NOMO-1 treated with DMSO at 0.1 percent for 48 hours (cell line): ENCODE measurements at regions not wholly inside any gene's neighbourhood (a gene's known extent, or its start where the extent isn't known, plus 50 kb on each side); places are given as distances from the start of the nearest gene placed in this dataset.
A peak's percentile ranks its signal among the peaks of the same experiment; 100 is the strongest.

Experiments used
- DNase-seq: peaks from one replicate; lab custom pipeline; 2025; ENCODE audit not compliant: unreplicated experiment; lab: John Stamatoyannopoulos, UW

DNA sequence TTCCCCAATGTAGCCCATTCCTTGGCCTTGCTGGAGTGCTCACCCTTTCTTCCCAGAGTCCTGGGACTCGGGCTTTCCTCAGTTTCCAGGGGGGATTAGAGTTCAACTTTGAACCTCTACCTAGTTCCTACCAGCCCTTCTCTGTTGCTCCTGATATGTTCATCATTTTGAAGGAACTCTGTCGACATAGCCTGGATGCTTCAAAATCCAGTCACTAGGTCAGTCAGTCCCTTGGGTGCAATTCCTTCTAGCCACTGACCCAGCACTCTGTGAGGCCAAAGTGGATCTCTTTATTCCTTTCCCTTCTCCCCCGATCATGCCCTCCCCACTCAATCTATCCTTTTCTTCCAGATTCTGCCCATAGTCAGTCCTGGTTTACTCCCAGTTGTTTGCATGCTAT lies 72.3 kb upstream of the TMCC3 start:
- no peak for DNase-seq

DNA sequence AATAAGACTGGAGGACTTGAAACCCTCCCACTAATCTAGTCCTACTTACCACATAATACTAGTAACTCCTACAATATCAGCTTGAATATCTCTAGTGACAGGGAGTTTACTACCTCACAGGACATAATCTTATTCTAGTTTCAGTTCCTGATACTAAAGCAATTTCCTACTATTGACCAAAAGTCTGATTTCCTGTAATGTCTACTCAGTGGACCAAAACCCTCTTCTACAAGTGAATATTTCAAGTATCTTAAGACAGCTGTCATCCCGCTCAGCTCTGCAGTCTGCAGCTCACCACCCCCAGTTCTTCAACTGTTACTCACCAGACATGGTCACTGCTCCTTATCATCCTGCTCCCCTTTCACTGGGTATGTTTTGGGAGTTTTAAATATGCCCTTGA lies 70.8 kb upstream of the TMCC3 start:
- peak; percentile 82 for DNase-seq

DNA sequence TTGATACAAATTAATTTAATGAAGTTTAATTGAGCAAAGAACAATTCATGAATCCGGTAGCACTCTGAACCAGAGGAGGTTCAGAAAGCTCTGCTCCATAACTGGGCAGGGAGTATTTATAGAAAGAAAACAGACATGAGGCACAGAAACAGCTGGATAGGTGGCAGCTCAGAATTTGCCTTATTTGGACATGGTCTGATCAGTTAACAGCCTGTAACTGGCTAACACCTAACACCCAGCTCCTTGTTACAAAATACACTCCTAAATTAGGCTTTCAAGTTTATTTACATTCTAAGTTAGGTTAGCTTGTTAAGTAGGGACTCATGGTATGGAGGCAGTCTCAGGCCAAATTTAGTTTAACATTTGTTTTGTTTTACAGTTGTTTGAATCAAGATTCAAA lies 67.8 kb upstream of the TMCC3 start:
- DNase-seq = peak; percentile 35

DNA sequence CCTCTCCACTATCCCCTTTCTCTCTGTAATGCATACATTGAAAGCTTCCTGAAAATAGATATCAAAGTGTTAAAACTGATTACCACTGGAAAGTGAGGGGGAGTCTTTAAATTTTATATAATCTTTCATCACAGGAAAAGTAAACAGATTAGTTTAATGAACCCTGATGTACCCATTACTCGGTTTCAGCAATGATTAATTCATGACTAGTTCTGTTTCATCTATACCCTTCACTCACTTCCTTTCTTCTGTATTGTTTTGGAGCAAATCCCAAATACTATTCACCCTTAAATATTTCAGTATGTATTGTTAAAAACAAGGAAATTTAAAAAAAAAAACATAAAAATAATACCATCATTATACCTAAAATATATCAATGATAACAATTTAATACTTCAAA lies 67.3 kb upstream of the TMCC3 start:
- no peak for DNase-seq

DNA sequence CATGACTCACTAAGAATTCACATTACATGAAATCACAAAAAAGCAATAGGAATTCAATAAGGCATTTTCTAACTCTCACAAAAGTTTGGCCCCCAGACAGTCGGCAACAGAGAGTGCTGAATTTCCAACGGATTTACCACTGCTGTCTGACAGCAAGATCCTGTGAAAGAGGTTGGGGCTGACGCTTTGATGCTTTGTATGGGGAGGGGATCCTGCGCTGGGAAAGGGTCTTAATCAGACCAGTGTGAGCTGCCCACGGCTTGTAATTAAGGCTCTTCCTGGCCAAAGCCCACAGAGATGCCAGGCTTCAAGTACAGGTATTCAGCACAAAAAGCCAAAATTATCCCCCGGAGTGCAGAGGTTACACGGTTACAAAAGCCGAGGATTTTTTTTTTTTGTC lies 66.8 kb upstream of the TMCC3 start:
- DNase-seq = no peak

DNA sequence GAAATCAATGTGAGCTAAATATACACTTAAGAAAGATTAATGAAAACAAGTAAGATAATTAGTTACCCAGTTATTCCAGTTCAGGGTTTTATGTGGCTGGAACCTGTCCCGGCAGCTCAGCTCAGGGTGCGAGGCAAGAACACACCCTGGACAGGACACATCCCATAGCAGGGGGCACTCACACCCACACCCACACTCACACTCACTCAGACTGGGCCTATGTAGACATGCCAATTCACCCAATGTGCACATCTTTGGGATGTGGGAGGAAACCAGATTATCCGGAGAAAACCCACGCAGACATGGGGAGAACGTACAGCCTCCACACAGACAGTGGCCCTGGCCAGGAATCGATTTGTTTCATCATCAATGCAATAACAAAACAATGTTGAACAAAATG lies 66.0 kb upstream of the TMCC3 start:
- DNase-seq = no peak

DNA sequence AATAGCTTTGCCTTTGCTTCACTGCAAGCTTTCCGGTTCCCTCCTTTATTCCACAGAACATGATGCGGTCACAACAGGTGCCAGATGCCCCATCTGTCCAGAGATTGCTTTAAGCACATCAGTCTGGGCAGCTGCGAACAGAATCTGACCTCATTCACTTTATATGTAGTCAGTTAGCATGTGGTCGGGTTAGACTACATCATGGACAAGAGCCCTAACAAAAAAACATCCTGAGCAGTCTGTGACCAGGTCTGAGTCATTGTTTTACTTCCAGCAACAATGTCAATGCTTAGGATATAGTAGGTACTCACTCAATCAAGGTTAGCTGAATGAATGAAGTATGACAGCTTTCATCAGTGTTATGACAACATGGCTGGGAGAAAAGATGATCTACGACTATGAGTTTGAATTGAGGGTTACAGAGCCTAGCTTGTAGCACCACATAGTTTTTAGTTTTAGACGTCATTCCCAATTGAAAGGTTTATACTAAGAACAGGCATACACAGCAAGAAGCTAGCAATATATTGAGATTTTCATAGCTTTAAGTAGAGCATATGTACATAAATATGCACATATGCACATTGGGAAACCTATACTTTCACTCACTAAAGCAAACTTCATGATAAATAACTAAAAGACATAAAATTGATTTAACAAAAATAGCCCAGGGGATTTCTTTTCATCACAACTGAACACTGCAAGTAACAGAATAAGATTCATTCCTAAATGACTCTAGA lies 64.2 kb upstream of the TMCC3 start:
- DNase-seq = no peak

DNA sequence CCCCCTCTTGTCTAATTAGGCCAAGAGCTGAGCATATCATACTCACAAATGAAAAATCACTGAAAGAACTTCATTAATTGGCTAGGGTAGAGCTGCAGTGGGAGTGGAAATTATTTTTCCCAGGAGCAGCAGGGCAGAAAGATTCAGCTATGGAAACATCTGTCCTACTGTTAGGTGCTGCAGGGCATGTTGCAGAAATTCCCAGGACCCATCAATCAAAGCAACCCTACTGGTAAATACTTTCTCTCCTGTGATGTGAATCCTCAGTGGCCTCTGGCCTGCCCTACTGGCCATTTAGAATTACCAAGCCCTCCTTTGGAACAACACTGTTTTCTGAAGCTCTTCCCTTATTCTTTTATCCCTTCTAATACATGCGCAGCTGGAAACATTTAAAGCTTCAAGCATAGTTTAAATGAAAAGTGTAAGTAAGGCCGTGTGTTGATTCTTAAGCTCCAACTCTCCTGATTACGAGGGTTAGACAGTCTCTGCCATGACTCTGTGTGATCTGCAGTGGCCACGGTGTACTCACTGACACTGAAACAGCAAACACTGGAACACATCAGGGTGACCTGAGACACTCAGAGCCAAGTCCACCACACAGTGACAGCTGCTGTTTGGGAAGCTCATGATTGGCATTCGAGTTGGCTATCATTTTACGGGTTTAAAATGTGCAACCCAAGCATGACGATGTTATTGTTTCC lies 62.6 kb upstream of the TMCC3 start:
- DNase-seq = no peak

DNA sequence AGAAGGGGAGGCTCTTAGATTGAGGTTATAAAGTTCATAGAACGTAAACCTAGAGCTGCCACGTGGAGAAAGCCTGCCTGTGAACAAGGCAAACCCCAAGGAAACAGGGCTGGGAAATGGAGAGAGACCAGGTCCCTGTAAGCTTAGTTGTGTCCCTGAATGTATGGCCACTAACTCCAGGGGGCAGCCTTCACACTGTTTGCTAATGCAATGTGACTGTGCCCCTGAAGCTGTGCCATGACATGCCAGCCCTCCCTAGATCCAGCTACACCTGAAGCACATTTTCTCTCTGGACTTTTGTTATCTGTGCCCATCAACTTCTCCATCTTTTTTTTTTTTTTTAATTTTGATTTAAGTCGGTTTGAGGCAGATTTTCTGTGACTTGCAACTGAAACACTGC lies 60.6 kb upstream of the TMCC3 start:
- DNase-seq = peak; percentile 23

DNA sequence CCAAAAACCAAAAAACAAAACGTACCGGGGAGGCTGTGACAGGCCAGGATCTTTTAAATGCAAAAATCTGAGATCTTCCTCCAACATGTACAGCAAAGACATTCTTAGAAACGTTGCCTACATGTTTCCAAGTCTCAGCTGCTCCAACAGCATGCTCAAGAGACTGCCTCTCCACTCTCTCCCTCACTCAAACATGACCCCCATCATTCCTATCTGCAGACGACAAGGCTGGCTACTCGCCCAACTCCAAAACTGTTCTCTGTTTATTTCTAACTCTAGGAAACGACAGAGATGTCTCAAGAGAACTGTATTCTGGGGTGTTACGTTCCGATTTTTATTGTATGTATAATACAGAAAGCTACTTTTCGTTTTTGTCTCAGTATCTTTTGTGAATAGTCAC lies 57.5 kb upstream of the TMCC3 start:
- no peak for DNase-seq

DNA sequence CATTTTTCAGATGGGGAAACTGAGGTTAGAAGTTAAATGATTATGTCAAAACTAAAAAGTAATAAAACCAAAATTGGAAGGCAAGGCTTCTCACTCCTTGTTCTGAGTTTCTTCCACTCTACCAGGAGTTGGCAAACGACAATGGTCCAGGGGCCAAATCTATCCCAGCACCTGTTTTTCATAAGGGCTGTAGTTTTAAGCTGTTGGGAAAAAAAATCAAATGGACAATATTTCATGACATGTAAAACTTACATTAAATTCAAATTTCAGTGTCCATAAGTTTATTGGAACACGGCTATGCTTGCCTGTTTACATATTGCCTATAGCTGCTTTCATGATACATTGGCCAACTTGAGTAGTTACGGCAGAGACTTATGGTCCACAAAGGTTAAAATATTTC lies 56.7 kb upstream of the TMCC3 start:
- no peak for DNase-seq

DNA sequence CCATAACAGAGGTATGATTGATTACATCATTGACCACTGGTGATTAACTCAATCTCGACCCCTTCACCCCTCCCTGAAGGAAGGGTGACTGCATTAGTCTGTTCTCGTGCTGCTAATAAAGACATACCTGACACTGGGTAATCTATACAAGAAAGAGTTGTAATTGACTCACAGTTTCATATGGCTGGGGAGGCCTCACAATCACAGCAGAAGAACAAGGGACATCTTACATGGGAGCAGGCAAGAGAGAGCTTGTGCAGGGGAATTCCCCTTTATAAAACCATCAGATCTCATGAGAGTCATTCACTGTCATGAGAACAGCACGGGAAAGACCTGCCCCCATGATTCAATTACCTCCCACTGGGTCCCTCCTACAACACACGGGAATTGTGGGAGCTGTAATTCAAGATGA lies 55.9 kb upstream of the TMCC3 start:
- no peak for DNase-seq

DNA sequence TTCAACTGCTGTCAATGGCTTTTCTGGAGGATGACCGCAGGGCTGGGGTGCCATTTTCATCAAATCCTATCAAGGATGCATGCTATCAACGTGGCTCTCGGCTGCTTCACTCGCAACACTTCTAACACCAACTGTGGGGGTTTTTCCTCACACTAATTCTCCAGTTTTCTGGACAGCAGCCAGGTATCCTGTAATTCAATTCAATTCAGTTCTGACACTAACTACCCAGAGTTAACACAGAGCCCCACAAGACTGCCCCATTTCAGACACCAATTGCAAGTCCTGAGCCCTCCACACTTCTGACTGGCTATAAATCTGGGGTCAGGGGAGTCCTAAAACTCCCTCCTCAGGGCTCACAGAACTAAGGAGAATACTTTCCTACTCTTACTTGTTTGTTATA lies 55.3 kb upstream of the TMCC3 start:
- no peak for DNase-seq

DNA sequence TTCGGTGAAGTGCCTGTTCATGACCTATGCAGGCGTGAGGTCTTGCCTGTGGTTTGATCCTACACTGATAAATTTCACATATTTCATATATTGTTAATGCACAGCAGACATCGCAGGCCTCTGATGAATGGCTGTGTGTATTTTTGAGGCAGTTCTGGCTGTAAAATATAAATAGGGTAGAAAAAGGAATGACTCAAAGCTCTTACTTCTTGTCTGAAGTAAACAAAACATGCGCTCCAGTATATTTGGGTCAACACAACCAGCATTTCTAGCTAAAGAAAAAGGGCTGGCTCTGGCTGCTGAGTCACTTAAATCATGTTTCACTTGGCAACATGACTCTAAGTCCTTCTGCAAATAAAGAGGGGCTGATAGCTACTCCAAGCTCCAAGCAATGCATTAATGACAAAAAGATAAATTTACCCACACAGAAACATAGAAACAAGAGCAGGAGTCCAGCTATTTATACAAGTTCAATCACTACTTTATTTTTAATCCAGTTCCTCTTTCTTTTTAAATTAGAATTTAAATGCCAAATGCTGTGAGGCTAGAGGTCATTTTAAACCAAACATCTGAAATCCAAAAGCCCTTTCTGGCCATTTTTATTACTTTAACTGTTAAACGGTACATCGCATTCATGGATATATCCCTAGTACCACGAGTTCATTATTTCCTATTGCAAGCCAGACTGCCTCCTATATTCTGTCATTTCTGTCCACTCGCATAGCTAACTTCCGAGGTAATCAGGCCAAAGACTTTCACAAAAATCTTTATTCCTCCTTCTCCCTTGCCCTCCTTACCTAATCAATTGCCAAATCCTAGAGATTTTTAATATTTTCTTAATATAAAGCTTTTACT lies 54.3 kb upstream of the TMCC3 start:
- DNase-seq = no peak

DNA sequence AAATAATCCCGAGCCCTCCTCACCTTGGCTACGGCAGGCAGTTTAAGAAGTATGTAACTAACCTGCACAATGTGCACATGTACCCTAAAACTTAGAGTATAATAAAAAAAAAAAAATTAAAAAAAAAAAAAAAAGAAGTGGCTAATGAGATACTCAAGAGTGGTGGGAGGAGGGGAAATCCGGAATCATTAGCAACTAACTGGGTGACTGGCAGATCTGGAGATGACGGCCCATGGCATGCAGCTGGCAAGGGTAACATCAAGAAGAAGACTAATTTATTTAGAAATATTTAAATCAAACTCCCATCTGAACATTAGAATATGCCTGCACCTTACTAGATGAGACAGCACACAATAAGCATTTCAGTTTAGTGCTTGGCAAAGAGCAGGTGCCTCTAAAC lies 52.3 kb upstream of the TMCC3 start:
- DNase-seq = no peak

DNA sequence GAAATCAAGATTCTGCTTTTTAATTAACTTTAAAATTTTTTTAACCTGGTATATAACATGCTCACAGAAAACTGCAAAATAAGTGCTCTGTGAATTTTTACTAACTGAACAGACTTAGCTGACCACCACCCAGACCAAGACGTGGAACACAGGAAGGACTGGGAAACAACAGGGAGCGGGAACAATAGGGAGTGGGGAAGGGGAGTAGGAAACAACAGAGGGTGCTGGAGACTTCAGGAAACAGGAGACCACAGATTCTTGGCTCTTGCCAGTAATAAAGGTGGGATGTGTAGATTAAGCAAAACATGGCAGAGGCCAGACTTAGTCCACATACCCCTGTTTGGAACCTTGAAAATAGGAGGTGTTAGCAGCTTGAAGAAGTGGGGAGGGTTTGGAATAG lies 51.4 kb upstream of the TMCC3 start:
- DNase-seq = no peak

DNA sequence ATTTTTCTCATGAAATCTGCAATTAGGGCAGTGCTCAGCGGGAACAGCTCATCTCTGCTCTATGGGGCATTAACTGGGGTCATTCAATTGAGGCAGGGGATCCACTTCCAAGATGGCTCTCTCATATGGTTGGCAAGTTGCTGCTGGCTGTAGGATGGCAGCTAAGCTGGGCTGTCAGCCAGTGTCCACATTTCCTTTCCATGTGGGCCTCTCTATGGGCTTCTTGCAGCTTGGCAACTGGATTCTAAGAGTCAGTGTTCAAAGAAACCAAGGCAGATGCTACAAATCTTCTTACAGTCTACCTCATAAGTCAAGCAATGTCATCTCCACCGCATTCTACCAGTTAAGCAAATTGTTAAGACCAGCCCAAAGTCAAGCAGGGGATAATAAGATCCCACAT lies 50.3 kb upstream of the TMCC3 start:
- DNase-seq = no peak
